Hepatocyte (in vitro differentiated cells): ENCODE measurements at regions not wholly inside any gene's neighbourhood (a gene's known extent, or its start where the extent isn't known, plus 50 kb on each side); places are given as distances from the start of the nearest gene placed in this dataset.

Experiments
- DNase-seq: peaks from one replicate; pipeline ENCODE4 v3.0.0-alpha.2; 2016; ENCODE audit warnings: low spot score
- H2AFZ ChIP-seq: fragments of 200-600 bp; sonication (generic); 2 replicates; pipeline ENCODE4 v1.6.0; 2016; ENCODE audit warnings: antibody characterized with exemption, mild to moderate bottlenecking
- H3K27ac ChIP-seq: fragments of 200-600 bp; sonication (generic); 2 replicates; pipeline ENCODE4 v1.5.1; 2016; ENCODE audit warnings: mild to moderate bottlenecking
- H3K27me3 ChIP-seq: fragments of 200-600 bp; sonication (generic); 2 replicates; pipeline ENCODE4 v1.6.1; 2016
- H3K36me3 ChIP-seq: fragments of 200-600 bp; sonication (generic); replicated peaks from 2 replicates; pipeline ENCODE4 v1.5.1; 2016; ENCODE audit warnings: low read depth; ENCODE audit not compliant: insufficient read depth
- H3K4me1 ChIP-seq: fragments of 200-600 bp; sonication (generic); 2 replicates; pipeline ENCODE4 v1.5.1; 2016; ENCODE audit warnings: mild to moderate bottlenecking, moderate library complexity; ENCODE audit not compliant: insufficient read depth
- H3K4me2 ChIP-seq: fragments of 200-600 bp; sonication (generic); 2 replicates; pipeline ENCODE4 v1.6.0; 2016
- H3K4me3 ChIP-seq: fragments of 200-600 bp; sonication (generic); 2 replicates; pipeline ENCODE4 v1.5.1; 2016; ENCODE audit warnings: mild to moderate bottlenecking
- H3K79me2 ChIP-seq: fragments of 200-600 bp; sonication (generic); 2 replicates; pipeline ENCODE4 v1.6.0; 2017; ENCODE audit warnings: mild to moderate bottlenecking
- H3K9me2 ChIP-seq: fragments of 200-600 bp; sonication (generic); replicated peaks from 2 replicates; pipeline ENCODE4 v1.6.0; 2017; ENCODE audit warnings: mild to moderate bottlenecking; ENCODE audit not compliant: insufficient read depth
- H3K9me3 ChIP-seq: fragments of 200-600 bp; sonication (generic); 2 replicates; pipeline ENCODE4 v1.5.1; 2016; ENCODE audit warnings: low read depth, mild to moderate bottlenecking
- H4K20me1 ChIP-seq: fragments of 200-600 bp; sonication (generic); 2 replicates; pipeline ENCODE4 v1.6.0; 2016; ENCODE audit warnings: mild to moderate bottlenecking; ENCODE audit not compliant: insufficient read depth, poor library complexity, severe bottlenecking
- CTCF ChIP-seq: fragments of 200-600 bp; sonication (generic); IDR thresholded peaks from 2 replicates; pipeline ENCODE4 v1.5.1; 2016; ENCODE audit warnings: antibody characterized with exemption, mild to moderate bottlenecking; ENCODE audit not compliant: poor library complexity
- EZH2 ChIP-seq: fragments of 200-600 bp; sonication (generic); IDR thresholded peaks from 2 replicates; pipeline ENCODE4 v1.6.1; 2016; ENCODE audit warnings: antibody characterized with exemption, mild to moderate bottlenecking, borderline replicate concordance
- EZH2phosphoT487 ChIP-seq: fragments of 200-600 bp; sonication (generic); IDR thresholded peaks from one replicate; pipeline ENCODE4 v1.6.1; 2018; ENCODE audit warnings: antibody characterized with exemption, mild to moderate bottlenecking, low read depth, moderate library complexity; ENCODE audit not compliant: unreplicated experiment, severe bottlenecking
- WGBS: methylation state at CpG from one replicate; pipeline ENCODE4 v1.1.6; 2016; ENCODE audit warnings: low lambda C conversion rate; ENCODE audit errors: missing lambda C conversion rate; 5-methylcytosine and 5-hydroxymethylcytosine counted together

DNA sequence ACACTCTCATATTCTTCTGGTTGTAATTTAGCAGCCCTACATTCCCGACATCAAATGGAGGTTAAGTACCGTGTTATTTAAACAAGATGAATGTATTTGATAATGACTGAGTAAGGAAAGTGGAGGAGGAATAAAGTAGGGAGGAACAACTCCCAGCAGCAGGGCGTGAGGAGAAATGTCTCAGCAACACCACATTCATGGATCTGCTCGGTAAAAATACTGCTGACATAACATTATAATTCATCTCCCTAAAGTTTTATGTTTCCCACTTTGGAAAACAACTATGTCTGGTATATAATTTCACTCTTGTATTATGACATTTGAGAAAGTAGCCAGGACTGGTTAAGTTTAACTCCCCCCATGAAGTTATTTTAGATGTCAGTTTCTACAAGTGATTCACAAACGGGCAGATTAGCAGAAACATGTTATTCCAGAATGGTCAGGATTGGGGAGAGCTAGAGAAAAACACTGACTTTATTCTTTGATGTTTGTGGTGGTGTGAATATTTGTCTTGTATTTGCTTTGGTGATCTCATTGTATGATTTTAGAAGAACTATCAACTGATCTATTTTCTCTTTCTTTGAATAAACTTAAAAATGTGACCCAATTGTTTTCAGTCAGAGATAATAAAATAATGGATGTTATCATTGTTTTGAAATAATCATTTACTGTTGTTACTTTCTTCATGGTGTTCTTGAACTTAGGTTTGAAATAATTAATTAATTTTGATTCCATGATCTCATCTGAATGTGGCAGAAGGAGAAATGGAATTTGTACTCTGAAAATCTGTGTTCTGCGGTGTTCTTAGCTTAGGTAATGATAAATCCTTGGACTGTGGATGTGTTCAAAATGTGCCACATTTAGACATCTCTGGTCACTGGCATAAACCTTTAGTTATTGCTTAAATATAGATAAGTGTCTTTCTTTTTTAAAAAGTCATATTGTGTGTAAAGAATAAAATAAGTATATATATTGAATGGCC, 303.6 kb upstream of the ZNF608 start:
- Histone ChIP-seq H3K9me3 (no peaks in the 10 kb centered on the region), H3K27ac (no peak overlapping the region), H3K79me2 (no peaks in the 10 kb centered on the region), H3K9me2 (no peaks in the 10 kb centered on the region), H3K4me1 (no peaks in the 10 kb centered on the region), H3K4me2 (peak overlapping the region; percentile 17), H4K20me1 (no peaks in the 10 kb centered on the region), H3K27me3 (no peaks in the 10 kb centered on the region), H3K36me3 (no peaks in the 10 kb centered on the region), H3K4me3 (no peak overlapping the region), H2AFZ (no peak overlapping the region)
- no peak for DNase-seq
- TF ChIP-seq CTCF: no peak
- no peak for TF ChIP-seq EZH2phosphoT487
- no peak for TF ChIP-seq EZH2
- whole genome bisulfite sequencing: 36% methylated on average over 6 of the region's 6 CpGs

DNA sequence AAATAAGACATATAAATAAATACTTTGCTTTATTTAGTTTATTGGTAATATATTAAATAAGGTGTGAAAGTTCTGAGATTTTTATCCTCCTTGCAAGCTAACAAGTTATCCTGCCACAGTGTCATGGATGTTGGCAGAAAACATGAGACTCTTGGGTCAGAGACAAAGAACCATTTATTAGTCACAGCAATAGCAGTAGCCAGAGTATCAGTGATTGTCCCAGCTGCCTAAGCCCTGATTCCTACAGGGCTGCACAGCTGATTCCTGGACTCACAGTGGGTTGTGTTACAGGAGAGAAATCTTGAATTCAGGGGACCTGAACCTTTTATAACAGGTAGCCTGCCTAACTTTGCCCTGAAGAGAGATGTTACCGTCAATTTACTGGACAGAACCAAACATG, 304.5 kb upstream of the ZNF608 start:
- Histone ChIP-seq H3K4me3 (no peak overlapping the region), H3K27ac (no peak overlapping the region), H3K9me3 (no peaks in the 10 kb centered on the region), H3K79me2 (no peaks in the 10 kb centered on the region), H3K4me2 (no peak overlapping the region), H3K27me3 (no peaks in the 10 kb centered on the region), H3K9me2 (no peaks in the 10 kb centered on the region), H3K36me3 (no peaks in the 10 kb centered on the region), H3K4me1 (no peaks in the 10 kb centered on the region), H4K20me1 (no peaks in the 10 kb centered on the region), H2AFZ (no peak overlapping the region)
- TF ChIP-seq EZH2: no peak
- TF ChIP-seq EZH2phosphoT487: no peak
- no peak for TF ChIP-seq CTCF
- WGBS: 95% methylated on average over 1 of the region's 1 CpG
- no peak for DNase-seq

- Histone ChIP-seq H3K79me2 (no peaks in the 10 kb centered on the region), H3K4me2 (no peak overlapping the region), H3K9me2 (no peaks in the 10 kb centered on the region), H3K4me1 (peaks cover 5% of the 10 kb centered on the region), H3K4me3 (no peak overlapping the region), H3K9me3 (no peaks in the 10 kb centered on the region), H4K20me1 (no peaks in the 10 kb centered on the region), H3K36me3 (no peaks in the 10 kb centered on the region), H2AFZ (no peak overlapping the region), H3K27ac (no peak overlapping the region), H3K27me3 (no peaks in the 10 kb centered on the region)
- 77% methylated on average over 7 of the region's 7 CpGs for WGBS
- TF ChIP-seq CTCF (no peak), EZH2phosphoT487 (no peak), EZH2 (no peak)
- no peak for DNase-seq
Observed at GRCh38 chr5:125052584-125052983, 306.1 kb upstream of the ZNF608 start.
